ENCODE measurements at regions not wholly inside any gene's neighbourhood (a gene's known extent, or its start where the extent isn't known, plus 50 kb on each side); places are given as distances from the start of the nearest gene placed in this dataset.

DNA sequence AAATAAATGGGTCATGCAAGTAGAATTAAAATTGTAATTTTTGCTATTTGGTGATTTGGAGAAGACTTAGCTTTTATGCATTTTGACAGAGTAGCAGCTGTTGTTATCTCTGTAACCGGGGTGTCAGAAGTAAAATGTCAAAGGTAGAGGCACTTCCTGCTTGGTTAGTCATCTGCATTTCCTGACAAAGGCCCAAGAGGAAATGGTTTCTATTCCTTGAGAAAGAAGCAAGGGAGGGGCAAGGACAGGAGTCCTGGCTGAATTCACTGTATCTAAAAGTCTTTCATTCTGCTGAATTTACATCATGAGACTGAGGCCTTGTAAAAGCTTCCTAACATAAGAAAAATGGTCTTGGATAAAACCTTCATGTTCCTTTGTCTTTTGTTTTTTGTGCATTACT is 550.9 kb upstream of the BOD1L1 start (continued):
- TF ChIP-seq, protein P1, sequence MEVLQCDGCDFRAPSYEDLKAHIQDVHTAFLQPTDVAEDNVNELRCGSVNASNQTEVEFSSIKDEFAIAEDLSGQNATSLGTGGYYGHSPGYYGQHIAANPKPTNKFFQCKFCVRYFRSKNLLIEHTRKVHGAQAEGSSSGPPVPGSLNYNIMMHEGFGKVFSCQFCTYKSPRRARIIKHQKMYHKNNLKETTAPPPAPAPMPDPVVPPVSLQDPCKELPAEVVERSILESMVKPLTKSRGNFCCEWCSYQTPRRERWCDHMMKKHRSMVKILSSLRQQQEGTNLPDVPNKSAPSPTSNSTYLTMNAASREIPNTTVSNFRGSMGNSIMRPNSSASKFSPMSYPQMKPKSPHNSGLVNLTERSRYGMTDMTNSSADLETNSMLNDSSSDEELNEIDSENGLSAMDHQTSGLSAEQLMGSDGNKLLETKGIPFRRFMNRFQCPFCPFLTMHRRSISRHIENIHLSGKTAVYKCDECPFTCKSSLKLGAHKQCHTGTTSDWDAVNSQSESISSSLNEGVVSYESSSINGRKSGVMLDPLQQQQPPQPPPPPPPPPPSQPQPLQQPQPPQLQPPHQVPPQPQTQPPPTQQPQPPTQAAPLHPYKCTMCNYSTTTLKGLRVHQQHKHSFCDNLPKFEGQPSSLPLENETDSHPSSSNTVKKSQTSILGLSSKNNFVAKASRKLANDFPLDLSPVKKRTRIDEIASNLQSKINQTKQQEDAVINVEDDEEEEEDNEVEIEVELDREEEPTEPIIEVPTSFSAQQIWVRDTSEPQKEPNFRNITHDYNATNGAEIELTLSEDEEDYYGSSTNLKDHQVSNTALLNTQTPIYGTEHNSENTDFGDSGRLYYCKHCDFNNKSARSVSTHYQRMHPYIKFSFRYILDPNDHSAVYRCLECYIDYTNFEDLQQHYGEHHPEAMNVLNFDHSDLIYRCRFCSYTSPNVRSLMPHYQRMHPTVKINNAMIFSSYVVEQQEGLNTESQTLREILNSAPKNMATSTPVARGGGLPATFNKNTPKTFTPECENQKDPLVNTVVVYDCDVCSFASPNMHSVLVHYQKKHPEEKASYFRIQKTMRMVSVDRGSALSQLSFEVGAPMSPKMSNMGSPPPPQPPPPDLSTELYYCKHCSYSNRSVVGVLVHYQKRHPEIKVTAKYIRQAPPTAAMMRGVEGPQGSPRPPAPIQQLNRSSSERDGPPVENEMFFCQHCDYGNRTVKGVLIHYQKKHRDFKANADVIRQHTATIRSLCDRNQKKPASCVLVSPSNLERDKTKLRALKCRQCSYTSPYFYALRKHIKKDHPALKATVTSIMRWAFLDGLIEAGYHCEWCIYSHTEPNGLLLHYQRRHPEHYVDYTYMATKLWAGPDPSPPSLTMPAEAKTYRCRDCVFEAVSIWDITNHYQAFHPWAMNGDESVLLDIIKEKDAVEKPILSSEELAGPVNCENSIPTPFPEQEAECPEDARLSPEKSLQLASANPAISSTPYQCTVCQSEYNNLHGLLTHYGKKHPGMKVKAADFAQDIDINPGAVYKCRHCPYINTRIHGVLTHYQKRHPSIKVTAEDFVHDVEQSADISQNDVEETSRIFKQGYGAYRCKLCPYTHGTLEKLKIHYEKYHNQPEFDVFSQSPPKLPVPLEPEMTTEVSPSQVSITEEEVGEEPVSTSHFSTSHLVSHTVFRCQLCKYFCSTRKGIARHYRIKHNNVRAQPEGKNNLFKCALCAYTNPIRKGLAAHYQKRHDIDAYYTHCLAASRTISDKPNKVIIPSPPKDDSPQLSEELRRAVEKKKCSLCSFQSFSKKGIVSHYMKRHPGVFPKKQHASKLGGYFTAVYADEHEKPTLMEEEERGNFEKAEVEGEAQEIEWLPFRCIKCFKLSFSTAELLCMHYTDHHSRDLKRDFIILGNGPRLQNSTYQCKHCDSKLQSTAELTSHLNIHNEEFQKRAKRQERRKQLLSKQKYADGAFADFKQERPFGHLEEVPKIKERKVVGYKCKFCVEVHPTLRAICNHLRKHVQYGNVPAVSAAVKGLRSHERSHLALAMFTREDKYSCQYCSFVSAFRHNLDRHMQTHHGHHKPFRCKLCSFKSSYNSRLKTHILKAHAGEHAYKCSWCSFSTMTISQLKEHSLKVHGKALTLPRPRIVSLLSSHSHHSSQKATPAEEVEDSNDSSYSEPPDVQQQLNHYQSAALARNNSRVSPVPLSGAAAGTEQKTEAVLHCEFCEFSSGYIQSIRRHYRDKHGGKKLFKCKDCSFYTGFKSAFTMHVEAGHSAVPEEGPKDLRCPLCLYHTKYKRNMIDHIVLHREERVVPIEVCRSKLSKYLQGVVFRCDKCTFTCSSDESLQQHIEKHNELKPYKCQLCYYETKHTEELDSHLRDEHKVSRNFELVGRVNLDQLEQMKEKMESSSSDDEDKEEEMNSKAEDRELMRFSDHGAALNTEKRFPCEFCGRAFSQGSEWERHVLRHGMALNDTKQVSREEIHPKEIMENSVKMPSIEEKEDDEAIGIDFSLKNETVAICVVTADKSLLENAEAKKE (CRISPR knock-in tag; IDR thresholded peaks at IDR 0.05): no peak
- TF ChIP-seq, protein P2, sequence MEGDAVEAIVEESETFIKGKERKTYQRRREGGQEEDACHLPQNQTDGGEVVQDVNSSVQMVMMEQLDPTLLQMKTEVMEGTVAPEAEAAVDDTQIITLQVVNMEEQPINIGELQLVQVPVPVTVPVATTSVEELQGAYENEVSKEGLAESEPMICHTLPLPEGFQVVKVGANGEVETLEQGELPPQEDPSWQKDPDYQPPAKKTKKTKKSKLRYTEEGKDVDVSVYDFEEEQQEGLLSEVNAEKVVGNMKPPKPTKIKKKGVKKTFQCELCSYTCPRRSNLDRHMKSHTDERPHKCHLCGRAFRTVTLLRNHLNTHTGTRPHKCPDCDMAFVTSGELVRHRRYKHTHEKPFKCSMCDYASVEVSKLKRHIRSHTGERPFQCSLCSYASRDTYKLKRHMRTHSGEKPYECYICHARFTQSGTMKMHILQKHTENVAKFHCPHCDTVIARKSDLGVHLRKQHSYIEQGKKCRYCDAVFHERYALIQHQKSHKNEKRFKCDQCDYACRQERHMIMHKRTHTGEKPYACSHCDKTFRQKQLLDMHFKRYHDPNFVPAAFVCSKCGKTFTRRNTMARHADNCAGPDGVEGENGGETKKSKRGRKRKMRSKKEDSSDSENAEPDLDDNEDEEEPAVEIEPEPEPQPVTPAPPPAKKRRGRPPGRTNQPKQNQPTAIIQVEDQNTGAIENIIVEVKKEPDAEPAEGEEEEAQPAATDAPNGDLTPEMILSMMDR (conservative IDR thresholded peaks at IDR 0.05; ENCODE audit: low read depth in 2 of 2): no peak

DNA sequence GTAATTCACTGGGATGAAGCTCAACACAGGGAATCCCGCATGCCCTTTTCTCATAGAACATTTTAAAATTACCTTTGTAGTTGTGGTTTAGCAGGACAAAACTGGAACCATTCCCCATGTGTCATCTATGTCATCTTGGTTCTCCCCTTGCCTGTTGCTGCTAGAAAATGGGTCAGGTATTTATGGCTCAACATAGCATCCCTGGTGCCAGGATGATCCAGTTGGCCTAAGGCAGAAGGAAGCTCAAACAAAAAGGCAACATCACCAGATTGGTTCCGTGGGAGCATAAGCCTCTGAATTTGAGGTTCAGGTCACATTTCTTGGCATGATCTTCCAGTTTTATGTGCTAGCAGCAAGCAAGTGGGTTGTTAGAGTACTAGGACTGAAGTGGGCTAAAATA is 552.6 kb upstream of the BOD1L1 start:
- ATAC-seq (no peak), DNase-seq (ENCODE audit: low spot score) (no peak)
- Histone ChIP-seq H3K4me2 (no peak overlapping the region), H2AFZ (no peak overlapping the region; the same call in 1 of the 2 replicates), H4K20me1 (replicated peaks; ENCODE audit: insufficient read depth) (no peaks in the 10 kb centered on the region), H3K9me2 (ENCODE audit: insufficient read depth) (0 out of 2 replicates have a peak, but pooled peaks cover 6% of the 10 kb centered on the region), H3K4me1 (ENCODE audit: insufficient read depth) (peaks cover 60% of the 10 kb centered on the region), H3K36me3 (ENCODE audit: insufficient read depth) (no peaks in the 10 kb centered on the region), H3K27me3 (ENCODE audit: insufficient read depth) (no peaks in the 10 kb centered on the region), H3K4me3 (no peak overlapping the region), H3K79me2 (replicated peaks; ENCODE audit: insufficient read depth) (no peaks in the 10 kb centered on the region), H3K27ac (ENCODE audit: low read depth) (no peak overlapping the region), H3F3A (replicated peaks; ENCODE audit: low read depth) (no peaks in the 10 kb centered on the region)
- Mint-ChIP-seq H3K36me3 (ENCODE audit: low read depth) (no peaks in the 10 kb centered on the region), H3K9me3 (no peaks in the 10 kb centered on the region), H3K4me1 (peaks cover 51% of the 10 kb centered on the region), H3K27me3 (ENCODE audit: insufficient read depth, low read depth, poor library complexity) (peaks cover 4% of the 10 kb centered on the region), H3K27ac (no peak overlapping the region), H3K4me3 (no peak overlapping the region)
- no peak for TF ChIP-seq EZH2 (IDR thresholded peaks at IDR 0.05; ENCODE audit: low read depth, unreplicated experiment)
- TF ChIP-seq, protein P1 (CRISPR knock-in tag; IDR thresholded peaks at IDR 0.05): no peak

Data from GM23338 (cell line).